Mesenchymal stem cell (in vitro differentiated cells and primary cell): ENCODE measurements at regions not wholly inside any gene's neighbourhood (a gene's known extent, or its start where the extent isn't known, plus 50 kb on each side); places are given as distances from the start of the nearest gene placed in this dataset.

Experiments used
- DNase-seq: peaks from one replicate; pipeline ENCODE4 v3.0.0-alpha.2; 2013
- H2AFZ ChIP-seq: one replicate; pipeline ENCODE4 v1.6.1; 2013; ENCODE audit warnings: low read depth, mild to moderate bottlenecking, control low read depth, inconsistent platforms, low read length, moderate library complexity
- H2AK5ac ChIP-seq: 2 replicates; pipeline ENCODE4 v1.6.1; 2013; ENCODE audit warnings: low read length, moderate library complexity, mild to moderate bottlenecking, inconsistent platforms; ENCODE audit not compliant: severe bottlenecking
- H2BK120ac ChIP-seq: one replicate; pipeline ENCODE4 v1.6.1; 2013; ENCODE audit warnings: low read depth, mild to moderate bottlenecking, inconsistent platforms, low read length, moderate library complexity
- H2BK12ac ChIP-seq, 2 experiments: one replicate each; pipeline ENCODE4 v1.6.1; 2013; ENCODE audit warnings: inconsistent platforms in 2 of 2, low read length in 2 of 2, mild to moderate bottlenecking in 2 of 2, moderate library complexity in 2 of 2, control low read depth in 1 of 2
- H2BK15ac ChIP-seq: one replicate; pipeline ENCODE4 v1.6.1; 2013; ENCODE audit warnings: mild to moderate bottlenecking, low read depth, inconsistent platforms; ENCODE audit not compliant: poor library complexity, severe bottlenecking
- H2BK5ac ChIP-seq: 2 replicates; pipeline ENCODE4 v1.6.1; 2013; ENCODE audit warnings: low read depth, mild to moderate bottlenecking, low read length, control low read depth, inconsistent platforms; ENCODE audit not compliant: poor library complexity, severe bottlenecking
- H3K14ac ChIP-seq, 2 experiments: one replicate each; pipeline ENCODE4 v1.6.1; 2013; ENCODE audit warnings: inconsistent platforms in 2 of 2, low read length in 2 of 2, control low read depth in 1 of 2, mild to moderate bottlenecking in 1 of 2, moderate library complexity in 1 of 2
- H3K18ac ChIP-seq, 2 experiments: one replicate each; pipeline ENCODE4 v1.6.1; 2013; ENCODE audit warnings: inconsistent platforms in 2 of 2, low read length in 2 of 2, control low read depth in 1 of 2, low read depth in 1 of 2, mild to moderate bottlenecking in 1 of 2
- H3K23ac ChIP-seq, 2 experiments: one replicate each; pipeline ENCODE4 v1.6.1; 2013; ENCODE audit warnings: inconsistent platforms in 2 of 2, low read length in 2 of 2, mild to moderate bottlenecking in 2 of 2, moderate library complexity in 2 of 2, control low read depth in 1 of 2
- H3K27ac ChIP-seq: 2 replicates; pipeline ENCODE4 v1.5.1; 2013; ENCODE audit warnings: mild to moderate bottlenecking, moderate library complexity, low read length, control low read depth, inconsistent platforms; ENCODE audit not compliant: poor library complexity, severe bottlenecking
- H3K27me3 ChIP-seq, 2 experiments: 2 replicates each; pipeline versions ENCODE4 v1.6.1 to v1.7.0; 2013; ENCODE audit warnings: low read length in 2 of 2, mild to moderate bottlenecking in 2 of 2, moderate library complexity in 2 of 2, control low read depth in 1 of 2, inconsistent platforms in 1 of 2; ENCODE audit not compliant: control insufficient read depth in 1 of 2, insufficient read depth in 1 of 2
- H3K36me3 ChIP-seq, 2 experiments: 2 replicates each; pipeline versions ENCODE4 v1.6.1 to v1.7.0; 2013; ENCODE audit warnings: low read length in 2 of 2, control low read depth in 1 of 2, inconsistent platforms in 1 of 2, low read depth in 1 of 2, mild to moderate bottlenecking in 1 of 2; ENCODE audit not compliant: insufficient read depth in 2 of 2, control insufficient read depth in 1 of 2
- H3K4ac ChIP-seq, 2 experiments: one replicate each; pipeline ENCODE4 v1.6.1; 2013; ENCODE audit warnings: inconsistent platforms in 2 of 2, low read length in 2 of 2, mild to moderate bottlenecking in 2 of 2, moderate library complexity in 2 of 2, control low read depth in 1 of 2, low read depth in 1 of 2
- H3K4me1 ChIP-seq: 2 replicates; pipeline ENCODE4 v1.6.1; 2013; ENCODE audit warnings: low read depth, low read length, control low read depth; ENCODE audit not compliant: control insufficient read depth, insufficient read depth
- H3K4me2 ChIP-seq: 2 replicates; pipeline ENCODE4 v1.6.1; 2013; ENCODE audit warnings: low read length, mild to moderate bottlenecking, inconsistent platforms; ENCODE audit not compliant: poor library complexity, severe bottlenecking
- H3K4me3 ChIP-seq, 2 experiments: 2 replicates each; pipeline versions ENCODE4 v1.5.1 to v1.7.0; 2013; ENCODE audit warnings: low read length in 2 of 2, mild to moderate bottlenecking in 2 of 2, control low read depth in 1 of 2, low read depth in 1 of 2; ENCODE audit not compliant: insufficient read depth in 1 of 2
- H3K79me1 ChIP-seq: replicated peaks from 2 replicates; pipeline ENCODE4 v1.6.1; 2013; ENCODE audit warnings: mild to moderate bottlenecking, control low read depth, low read length, inconsistent platforms; ENCODE audit not compliant: poor library complexity, severe bottlenecking
- H3K9ac ChIP-seq: 2 replicates; pipeline ENCODE4 v1.7.0; 2013; ENCODE audit warnings: mild to moderate bottlenecking, low read length, moderate library complexity
- H3K9me3 ChIP-seq: 2 replicates; pipeline ENCODE4 v1.7.0; 2013; ENCODE audit warnings: mild to moderate bottlenecking, low read length; ENCODE audit not compliant: control insufficient read depth
- H4K8ac ChIP-seq: one replicate; pipeline ENCODE4 v1.6.1; 2013; ENCODE audit warnings: inconsistent platforms, mild to moderate bottlenecking, low read length, moderate library complexity
- H4K91ac ChIP-seq: one replicate; pipeline ENCODE4 v1.6.1; 2013; ENCODE audit warnings: mild to moderate bottlenecking, low read length, inconsistent platforms
- WGBS: methylation state at CpG from one replicate; pipeline ENCODE4 v1.1.7; 2013; ENCODE audit warnings: mixed read lengths; 5-methylcytosine and 5-hydroxymethylcytosine counted together

DNA sequence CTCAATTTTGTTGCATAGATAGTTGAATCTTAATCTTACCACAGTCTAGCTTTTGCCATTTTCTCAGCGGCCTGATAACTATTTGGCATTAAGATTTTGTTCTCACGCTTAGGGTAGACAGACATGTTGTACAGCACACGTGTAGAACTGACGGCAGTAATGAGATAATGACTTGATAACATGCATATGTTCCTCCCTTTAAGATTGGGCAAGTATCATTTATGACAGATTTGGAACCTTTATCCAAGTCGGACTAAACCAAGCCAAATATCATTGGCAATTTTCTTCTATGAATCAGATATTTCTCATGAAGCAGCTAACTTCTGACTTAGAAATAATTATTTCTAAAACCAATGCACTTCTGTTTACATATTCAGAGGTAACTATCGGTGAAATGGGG is 205.5 kb downstream of the NDFIP2 start:
- peaks cover 11% of the 10 kb centered on the region for H3K9me3 ChIP-seq
- H3K27me3 ChIP-seq, result no peaks in the 10 kb centered on the region
- H2AFZ ChIP-seq, result no peak overlapping the region
- no peak overlapping the region for H3K4ac ChIP-seq
- H4K8ac ChIP-seq, result no peak overlapping the region
- no peaks in the 10 kb centered on the region for H3K4me1 ChIP-seq
- no peak overlapping the region for H4K91ac ChIP-seq
- no peaks in the 10 kb centered on the region for H3K36me3 ChIP-seq
- no peaks in the 10 kb centered on the region for H3K79me1 ChIP-seq
- 98% methylated on average over 6 of the region's 6 CpGs for WGBS
- no peak for DNase-seq
- H3K14ac ChIP-seq, result no peak overlapping the region
- no peak overlapping the region for H2BK12ac ChIP-seq
- no peak overlapping the region for H2BK120ac ChIP-seq
- H3K23ac ChIP-seq, result no peak overlapping the region
- H2AK5ac ChIP-seq, result no peak overlapping the region
- H3K18ac ChIP-seq, result no peak overlapping the region
- no peak overlapping the region for H3K4me2 ChIP-seq
- H2BK15ac ChIP-seq, result no peak overlapping the region
- no peak overlapping the region for H3K27ac ChIP-seq
- H2BK5ac ChIP-seq, result no peak overlapping the region
- peak overlapping the region; percentile 1 for H3K9ac ChIP-seq
- no peak overlapping the region for H3K4me3 ChIP-seq

DNA sequence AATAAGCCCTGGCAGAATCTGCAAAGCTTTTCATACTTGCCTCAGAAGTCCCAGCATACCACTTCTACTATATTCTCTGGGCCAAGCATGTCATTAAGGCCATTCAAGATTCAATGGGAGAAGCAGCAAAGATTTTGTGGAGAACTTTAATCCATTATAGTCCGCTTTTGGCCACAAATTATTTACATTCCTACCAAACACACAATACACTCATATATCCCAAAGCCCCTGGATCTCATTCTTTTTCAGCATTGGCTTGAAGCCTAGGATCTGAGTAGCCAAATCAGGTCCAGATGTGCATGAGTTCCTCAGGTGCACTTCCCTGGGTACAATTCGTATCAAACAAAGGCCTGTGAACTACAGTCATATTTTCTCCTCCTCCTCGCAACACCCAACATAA is 203.4 kb downstream of the NDFIP2 start:
- Histone ChIP-seq H3K36me3 (no peaks in the 10 kb centered on the region), H3K27ac (no peak overlapping the region), H3K9ac (no peak overlapping the region), H3K4me2 (no peak overlapping the region), H3K4me3 (no peak overlapping the region), H2AFZ (no peak overlapping the region), H3K79me1 (no peaks in the 10 kb centered on the region), H3K14ac (no peak overlapping the region), H3K4ac (no peak overlapping the region), H2BK5ac (no peak overlapping the region), H3K18ac (no peak overlapping the region), H4K91ac (no peak overlapping the region), H2AK5ac (peak overlapping the region; percentile 68), H2BK15ac (no peak overlapping the region), H3K27me3 (no peaks in the 10 kb centered on the region), H4K8ac (no peak overlapping the region), H2BK12ac (no peak overlapping the region), H3K9me3 (peaks cover 11% of the 10 kb centered on the region), H3K4me1 (peaks cover 1% of the 10 kb centered on the region), H2BK120ac (no peak overlapping the region), H3K23ac (no peak overlapping the region)
- no peak for DNase-seq
- WGBS, result 97% methylated on average over 2 of the region's 3 CpGs

DNA sequence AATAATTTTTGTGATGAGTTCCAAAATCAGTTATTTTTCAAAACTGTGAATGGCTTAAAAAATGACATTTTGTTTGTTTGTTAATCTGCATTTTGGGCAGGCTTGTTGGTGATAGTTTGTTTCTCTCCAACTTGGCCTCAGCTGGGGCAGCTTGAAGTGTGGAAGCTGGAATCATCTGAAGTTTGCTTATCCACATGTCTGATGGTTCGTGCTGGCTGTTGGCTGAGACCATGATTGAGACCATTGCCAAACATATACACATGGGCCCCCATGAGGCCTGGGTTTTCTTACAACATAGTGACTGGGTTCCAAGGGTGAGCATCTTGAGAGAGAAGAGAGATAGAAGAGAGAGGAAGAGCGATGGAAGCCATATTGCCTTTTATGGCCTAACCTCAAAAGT is 201.2 kb downstream of the NDFIP2 start:
- Histone ChIP-seq H3K4ac (no peak overlapping the region), H4K91ac (no peak overlapping the region), H4K8ac (peak overlapping the region; percentile 64), H3K9ac (no peak overlapping the region), H3K14ac (no peak overlapping the region), H3K27me3 (no peaks in the 10 kb centered on the region), H2BK12ac (peak overlapping the region in 1 of 2 experiments; percentile 77), H3K4me2 (no peak overlapping the region), H3K4me1 (peaks cover 1% of the 10 kb centered on the region), H2BK15ac (no peak overlapping the region), H3K9me3 (peaks cover 11% of the 10 kb centered on the region), H2BK120ac (no peak overlapping the region), H3K23ac (no peak overlapping the region), H2BK5ac (no peak overlapping the region), H3K79me1 (no peaks in the 10 kb centered on the region), H3K18ac (no peak overlapping the region), H2AK5ac (peak overlapping the region; percentile 86), H3K27ac (no peak overlapping the region), H3K4me3 (no peak overlapping the region), H2AFZ (no peak overlapping the region), H3K36me3 (no peaks in the 10 kb centered on the region)
- no peak for DNase-seq
- 89% methylated on average over 1 of the region's 2 CpGs for WGBS

DNA sequence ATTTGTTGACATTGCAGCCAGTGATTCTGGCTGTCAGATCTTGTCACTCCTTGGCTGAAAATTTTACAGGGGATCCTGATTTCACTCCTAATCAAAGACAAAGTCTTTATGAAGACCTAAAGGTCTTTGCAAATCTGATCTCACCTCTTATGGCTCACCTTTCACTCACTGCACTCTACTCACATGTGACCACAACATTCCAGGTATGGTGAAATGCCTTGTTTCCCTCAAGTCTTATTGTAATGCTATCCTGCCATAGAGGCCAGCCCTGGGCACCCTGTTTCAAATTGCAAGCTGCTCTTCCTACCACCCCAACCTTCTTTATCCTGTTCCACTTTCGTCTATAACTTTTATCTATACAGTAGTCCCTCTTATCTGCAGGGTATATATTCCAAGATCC is 200.1 kb downstream of the NDFIP2 start:
- WGBS, result 100% methylated on average over 1 of the region's 1 CpG
- Histone ChIP-seq H3K79me1 (no peaks in the 10 kb centered on the region), H3K14ac (no peak overlapping the region), H3K18ac (no peak overlapping the region), H3K4ac (no peak overlapping the region), H3K9me3 (peaks cover 11% of the 10 kb centered on the region), H3K4me3 (no peak overlapping the region), H2AK5ac (peak overlapping the region; percentile 40), H4K8ac (no peak overlapping the region), H3K27me3 (no peaks in the 10 kb centered on the region), H3K36me3 (no peaks in the 10 kb centered on the region), H3K27ac (no peak overlapping the region), H3K4me2 (no peak overlapping the region), H2BK120ac (no peak overlapping the region), H2BK5ac (no peak overlapping the region), H2AFZ (no peak overlapping the region), H4K91ac (no peak overlapping the region), H2BK15ac (no peak overlapping the region), H3K4me1 (peaks cover 1% of the 10 kb centered on the region), H3K23ac (no peak overlapping the region), H2BK12ac (no peak overlapping the region), H3K9ac (no peak overlapping the region)
- no peak for DNase-seq
